CD14-positive monocyte (primary cell): ENCODE measurements at regions not wholly inside any gene's neighbourhood (a gene's known extent, or its start where the extent isn't known, plus 50 kb on each side); places are given as distances from the start of the nearest gene placed in this dataset.

Source experiments
- DNase-seq, 3 donors: peaks; one replicate each; pipeline ENCODE4 v3.0.0-alpha.2; 2011 to 2022
- H2AFZ ChIP-seq: 2 replicates; pipeline ENCODE4 v1.6.0; 2012; ENCODE audit warnings: mild to moderate bottlenecking, low read depth, low read length, inconsistent platforms; ENCODE audit not compliant: insufficient read depth, poor library complexity, severe bottlenecking
- H3K27ac ChIP-seq, 2 donors: 1 replicate in 1 of 2; 2 replicates in 1 of 2; pipeline ENCODE4 v1.5.1; 2012 to 2013; ENCODE audit warnings: low read length in 2 of 2, control low read depth in 1 of 2, inconsistent platforms in 1 of 2, low read depth in 1 of 2, mild to moderate bottlenecking in 1 of 2
- H3K27me3 ChIP-seq, 2 donors: one replicate each; pipeline versions ENCODE4 v1.6.0 to v1.6.1; 2011 to 2013; ENCODE audit warnings: low read length in 2 of 2; ENCODE audit not compliant: control insufficient read depth in 2 of 2, insufficient read depth in 2 of 2
- H3K36me3 ChIP-seq, 2 donors: replicated peaks in 1 of 2; 1 replicate in 1 of 2; 2 replicates in 1 of 2; pipeline versions ENCODE4 v1.5.1 to v1.6.1; 2012 to 2013; ENCODE audit warnings: low read length in 2 of 2, control low read depth in 1 of 2, inconsistent platforms in 1 of 2, mild to moderate bottlenecking in 1 of 2; ENCODE audit not compliant: insufficient read depth in 2 of 2, control insufficient read depth in 1 of 2
- H3K4me1 ChIP-seq, 2 donors: 1 replicate in 1 of 2; 2 replicates in 1 of 2; pipeline versions ENCODE4 v1.5.1 to v1.6.1; 2012 to 2013; ENCODE audit warnings: low read length in 2 of 2, control low read depth in 1 of 2, inconsistent platforms in 1 of 2, mild to moderate bottlenecking in 1 of 2, moderate library complexity in 1 of 2; ENCODE audit not compliant: insufficient read depth in 2 of 2, control insufficient read depth in 1 of 2
- H3K4me2 ChIP-seq: replicated peaks from 2 replicates; pipeline ENCODE3; 2012; ENCODE audit warnings: low read length, moderate library complexity, mild to moderate bottlenecking; ENCODE audit not compliant: poor library complexity, severe bottlenecking; ENCODE audit errors: extremely low read depth
- H3K4me3 ChIP-seq, 3 experiments: fragments of 200-600 bp in 1 of 3; sonication (generic) in 1 of 3; replicated peaks in 1 of 3; 1 replicate in 2 of 3; 2 replicates in 1 of 3; pipeline ENCODE4 v1.5.1; 2011 to 2013; ENCODE audit warnings: low read length in 3 of 3, mild to moderate bottlenecking in 3 of 3, control low read depth in 2 of 3, low read depth in 2 of 3, inconsistent platforms in 1 of 3, moderate library complexity in 1 of 3
- H3K79me2 ChIP-seq: 2 replicates; pipeline ENCODE4 v1.6.0; 2012; ENCODE audit warnings: mild to moderate bottlenecking, control low read depth, inconsistent platforms, low read length, moderate library complexity; ENCODE audit not compliant: insufficient read depth
- H3K9ac ChIP-seq: 2 replicates; pipeline ENCODE4 v1.6.0; 2017; ENCODE audit warnings: low read length, mild to moderate bottlenecking; ENCODE audit not compliant: insufficient read depth, poor library complexity, severe bottlenecking
- H3K9me3 ChIP-seq, 2 donors: replicated peaks in 1 of 2; 1 replicate in 1 of 2; 2 replicates in 1 of 2; pipeline versions ENCODE4 v1.5.1 to v1.6.1; 2012 to 2013; ENCODE audit warnings: low read length in 2 of 2, control low read depth in 1 of 2; ENCODE audit not compliant: control insufficient read depth in 1 of 2, insufficient read depth in 1 of 2
- H4K20me1 ChIP-seq: 2 replicates; pipeline ENCODE4 v1.6.0; 2012; ENCODE audit warnings: mild to moderate bottlenecking, low read length, control low read depth, moderate library complexity; ENCODE audit not compliant: insufficient read depth
- H3K27ac Mint-ChIP-seq, 7 donors: one replicate each; pipeline ENCODE4 v1.8.0; 2020; ENCODE audit warnings: mild to moderate bottlenecking in 7 of 7, mixed read lengths in 7 of 7, moderate library complexity in 6 of 7, inconsistent platforms in 2 of 7
- H3K27me3 Mint-ChIP-seq, 3 donors: one replicate each; pipeline ENCODE4 v1.8.0; 2021 to 2022; ENCODE audit warnings: low read depth in 3 of 3, mild to moderate bottlenecking in 3 of 3, mixed read lengths in 3 of 3, moderate library complexity in 3 of 3, inconsistent platforms in 1 of 3
- H3K36me3 Mint-ChIP-seq, 2 donors: one replicate each; pipeline ENCODE4 v1.8.0; 2020; ENCODE audit warnings: mixed read lengths in 2 of 2, inconsistent platforms in 1 of 2, mild to moderate bottlenecking in 1 of 2
- H3K4me1 Mint-ChIP-seq: one replicate; pipeline ENCODE4 v1.8.0; 2020; ENCODE audit warnings: mild to moderate bottlenecking, mixed read lengths
- H3K4me3 Mint-ChIP-seq, 2 donors: one replicate each; pipeline ENCODE4 v1.8.0; 2020; ENCODE audit warnings: mild to moderate bottlenecking in 2 of 2, mixed read lengths in 2 of 2, moderate library complexity in 1 of 2
- H3K9me3 Mint-ChIP-seq, 7 donors: one replicate each; pipeline ENCODE4 v1.8.0; 2020 to 2022; ENCODE audit warnings: mixed read lengths in 7 of 7, mild to moderate bottlenecking in 6 of 7, moderate library complexity in 6 of 7, inconsistent platforms in 2 of 7
- CTCF ChIP-seq: fragments of 200-600 bp; IDR thresholded peaks from one replicate; pipeline ENCODE4 v1.8.0; 2022; ENCODE audit warnings: antibody characterized with exemption, mild to moderate bottlenecking
- WGBS: methylation state at CpG from one replicate; pipeline ENCODE4 v1.1.5; 2013; ENCODE audit warnings: missing lambda C conversion rate; ENCODE audit not compliant: insufficient coverage; 5-methylcytosine and 5-hydroxymethylcytosine counted together
- intact Hi-C, 2 donors: fragments of 100-400 bp; cut with micrococcal nuclease; formaldehyde crosslinking; loops; one replicate each; pipeline versions ENCODE4 v1.15.0 to v1.15.1; 2023

GRCh38 chr3:146948186-146948585, 343.0 kb upstream of the PLSCR5 start:
- H3K27ac ChIP-seq: no peak overlapping the region
- H3K27me3 ChIP-seq: no peaks in the 10 kb centered on the region
- H3K79me2 ChIP-seq: no peaks in the 10 kb centered on the region
- peaks cover 5% of the 10 kb centered on the region in 2 donors for H3K9me3 ChIP-seq
- no peak overlapping the region for H3K9ac ChIP-seq
- H3K4me1 ChIP-seq: no peaks in the 10 kb centered on the region
- Mint-ChIP-seq H3K36me3 (no peaks in the 10 kb centered on the region), H3K9me3 (peaks cover 2 to 15% (median 8%) of the 10 kb centered on the region in 7 donors), H3K4me3 (no peak overlapping the region), H3K4me1 (no peaks in the 10 kb centered on the region), H3K27me3 (peaks cover 0 to 2% (median 0%) of the 10 kb centered on the region in 3 donors), H3K27ac (no peak overlapping the region)
- no CpG with 5 or more reads among the region's 1 CpG for WGBS
- H3K4me3 ChIP-seq: no peak overlapping the region
- no peak overlapping the region for H3K4me2 ChIP-seq
- no peak for DNase-seq
- TF ChIP-seq CTCF: no peak
- no peaks in the 10 kb centered on the region for H4K20me1 ChIP-seq
- intact Hi-C loops: no loop called here
- no peaks in the 10 kb centered on the region for H3K36me3 ChIP-seq
- H2AFZ ChIP-seq: no peak overlapping the region

- no peaks in the 10 kb centered on the region for H3K4me1 Mint-ChIP-seq
- Histone ChIP-seq H3K79me2 (no peaks in the 10 kb centered on the region), H4K20me1 (no peaks in the 10 kb centered on the region), H3K27me3 (no peaks in the 10 kb centered on the region), H3K4me3 (no peak overlapping the region), H2AFZ (no peak overlapping the region), H3K4me2 (no peak overlapping the region), H3K9me3 (peaks cover 0 to 3% of the 10 kb centered on the region in 2 donors), H3K9ac (no peak overlapping the region), H3K4me1 (no peaks in the 10 kb centered on the region), H3K27ac (no peak overlapping the region), H3K36me3 (no peaks in the 10 kb centered on the region)
- no peaks in the 10 kb centered on the region for H3K36me3 Mint-ChIP-seq
- TF ChIP-seq CTCF: no peak
- WGBS: no CpG with 5 or more reads among the region's 1 CpG
- peaks cover 0 to 9% (median 2%) of the 10 kb centered on the region in 7 donors for H3K9me3 Mint-ChIP-seq
- intact Hi-C loops: no loop called here
- H3K27ac Mint-ChIP-seq: no peak overlapping the region
- DNase-seq: no peak
- no peak overlapping the region for H3K4me3 Mint-ChIP-seq
- H3K27me3 Mint-ChIP-seq: peaks cover 0 to 1% (median 0%) of the 10 kb centered on the region in 3 donors
These were observed 324.6 kb upstream of the PLSCR5 start for GRCh38 chr3:146929696-146930095.
